ENCODE measurements at regions not wholly inside any gene's neighbourhood (a gene's known extent, or its start where the extent isn't known, plus 50 kb on each side); places are given as distances from the start of the nearest gene placed in this dataset.

DNA sequence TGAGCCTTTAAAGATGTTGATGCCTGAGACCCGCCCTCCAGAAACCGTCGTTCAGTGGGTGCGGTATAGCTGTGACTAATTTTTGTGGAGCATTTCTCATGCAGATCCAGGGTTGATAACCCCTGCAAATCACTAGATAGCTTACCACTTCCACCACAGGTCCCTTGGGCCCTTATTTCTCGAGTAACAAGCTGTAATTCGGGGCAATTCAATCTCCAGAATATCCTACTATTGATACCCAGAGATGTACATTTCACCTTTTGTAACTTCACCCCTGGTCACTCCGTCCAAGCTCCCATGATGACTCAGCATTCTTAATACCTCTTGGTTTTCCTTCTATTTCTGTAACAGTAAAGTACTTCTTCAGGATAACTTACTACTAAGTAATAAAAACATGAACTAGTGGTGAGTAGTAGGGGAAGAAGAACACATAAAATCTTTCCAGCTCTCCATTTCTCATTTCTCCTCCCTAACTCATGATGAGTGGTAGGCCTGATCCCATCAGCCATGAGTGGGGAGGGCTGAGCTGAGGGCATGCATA lies 71.9 kb upstream of the UBL3 start:
- ChIA-PET POLR2A (no interaction called here), CTCF (interaction anchor here (0.6 to 1.1 kb wide), 3 partner anchors 16 to 193 kb away, joined by 3 to 4 read pairs (median 3); no protein-coding TSS in a partner anchor)
- DNase-seq (ENCODE audit: low spot score), result no peak
- Mint-ChIP-seq H3K9me3 (peaks cover 9% of the 10 kb centered on the region), H3K27ac (no peak overlapping the region), H3K4me1 (peaks cover 18% of the 10 kb centered on the region), H3K27me3 (ENCODE audit: low read depth) (peaks cover 16% of the 10 kb centered on the region), H3K36me3 (no peaks in the 10 kb centered on the region), H3K4me3 (no peak overlapping the region)
- no peak for ATAC-seq
- TF ChIP-seq TEAD1 (CRISPR knock-in tag; IDR thresholded peaks at IDR 0.05), result no peak
- no peak for TF ChIP-seq ATF1 (CRISPR knock-in tag; IDR thresholded peaks at IDR 0.05)
- TF ChIP-seq, protein P1, sequence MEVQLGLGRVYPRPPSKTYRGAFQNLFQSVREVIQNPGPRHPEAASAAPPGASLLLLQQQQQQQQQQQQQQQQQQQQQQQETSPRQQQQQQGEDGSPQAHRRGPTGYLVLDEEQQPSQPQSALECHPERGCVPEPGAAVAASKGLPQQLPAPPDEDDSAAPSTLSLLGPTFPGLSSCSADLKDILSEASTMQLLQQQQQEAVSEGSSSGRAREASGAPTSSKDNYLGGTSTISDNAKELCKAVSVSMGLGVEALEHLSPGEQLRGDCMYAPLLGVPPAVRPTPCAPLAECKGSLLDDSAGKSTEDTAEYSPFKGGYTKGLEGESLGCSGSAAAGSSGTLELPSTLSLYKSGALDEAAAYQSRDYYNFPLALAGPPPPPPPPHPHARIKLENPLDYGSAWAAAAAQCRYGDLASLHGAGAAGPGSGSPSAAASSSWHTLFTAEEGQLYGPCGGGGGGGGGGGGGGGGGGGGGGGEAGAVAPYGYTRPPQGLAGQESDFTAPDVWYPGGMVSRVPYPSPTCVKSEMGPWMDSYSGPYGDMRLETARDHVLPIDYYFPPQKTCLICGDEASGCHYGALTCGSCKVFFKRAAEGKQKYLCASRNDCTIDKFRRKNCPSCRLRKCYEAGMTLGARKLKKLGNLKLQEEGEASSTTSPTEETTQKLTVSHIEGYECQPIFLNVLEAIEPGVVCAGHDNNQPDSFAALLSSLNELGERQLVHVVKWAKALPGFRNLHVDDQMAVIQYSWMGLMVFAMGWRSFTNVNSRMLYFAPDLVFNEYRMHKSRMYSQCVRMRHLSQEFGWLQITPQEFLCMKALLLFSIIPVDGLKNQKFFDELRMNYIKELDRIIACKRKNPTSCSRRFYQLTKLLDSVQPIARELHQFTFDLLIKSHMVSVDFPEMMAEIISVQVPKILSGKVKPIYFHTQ (CRISPR knock-in tag; IDR thresholded peaks at IDR 0.05), result no peak
- TF ChIP-seq ZNF396 (CRISPR knock-in tag; IDR thresholded peaks at IDR 0.05; ENCODE audit: borderline replicate concordance), result no peak
- no peak for TF ChIP-seq JUN (CRISPR knock-in tag; IDR thresholded peaks at IDR 0.05)
- no peak for TF ChIP-seq ZNF423 (CRISPR knock-in tag; IDR thresholded peaks at IDR 0.05)
- TF ChIP-seq CREB1 (CRISPR knock-in tag; IDR thresholded peaks at IDR 0.05), result no peak
- TF ChIP-seq SP1 (CRISPR knock-in tag; conservative IDR thresholded peaks at IDR 0.05), result no peak

DNA sequence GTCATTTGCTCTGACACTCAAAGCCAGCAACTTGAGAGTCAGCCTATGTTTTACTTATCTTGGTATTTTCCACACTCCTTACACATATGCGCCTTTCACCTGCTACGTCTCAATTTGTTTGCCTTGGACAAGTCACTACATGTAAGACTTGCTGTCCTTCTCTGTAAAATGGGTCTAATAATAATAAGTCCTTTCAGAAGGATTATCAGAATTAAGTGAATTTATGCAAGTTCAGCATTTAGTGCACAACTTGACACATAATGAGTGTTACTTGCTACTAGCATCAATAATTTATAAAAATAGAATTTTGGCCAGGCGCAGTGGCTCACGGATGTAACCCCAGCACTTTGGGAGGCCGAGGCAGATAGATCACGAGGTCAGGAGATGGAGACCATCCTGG lies 71.1 kb upstream of the UBL3 start:
- TF ChIP-seq, protein P2, sequence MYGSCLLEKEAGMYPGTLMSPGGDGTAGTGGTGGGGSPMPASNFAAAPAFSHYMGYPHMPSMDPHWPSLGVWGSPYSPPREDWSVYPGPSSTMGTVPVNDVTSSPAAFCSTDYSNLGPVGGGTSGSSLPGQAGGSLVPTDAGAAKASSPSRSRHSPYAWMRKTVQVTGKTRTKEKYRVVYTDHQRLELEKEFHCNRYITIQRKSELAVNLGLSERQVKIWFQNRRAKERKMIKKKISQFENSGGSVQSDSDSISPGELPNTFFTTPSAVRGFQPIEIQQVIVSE (CRISPR knock-in tag; IDR thresholded peaks at IDR 0.05; ENCODE audit: borderline replicate concordance), result no peak
- TF ChIP-seq, protein P3, sequence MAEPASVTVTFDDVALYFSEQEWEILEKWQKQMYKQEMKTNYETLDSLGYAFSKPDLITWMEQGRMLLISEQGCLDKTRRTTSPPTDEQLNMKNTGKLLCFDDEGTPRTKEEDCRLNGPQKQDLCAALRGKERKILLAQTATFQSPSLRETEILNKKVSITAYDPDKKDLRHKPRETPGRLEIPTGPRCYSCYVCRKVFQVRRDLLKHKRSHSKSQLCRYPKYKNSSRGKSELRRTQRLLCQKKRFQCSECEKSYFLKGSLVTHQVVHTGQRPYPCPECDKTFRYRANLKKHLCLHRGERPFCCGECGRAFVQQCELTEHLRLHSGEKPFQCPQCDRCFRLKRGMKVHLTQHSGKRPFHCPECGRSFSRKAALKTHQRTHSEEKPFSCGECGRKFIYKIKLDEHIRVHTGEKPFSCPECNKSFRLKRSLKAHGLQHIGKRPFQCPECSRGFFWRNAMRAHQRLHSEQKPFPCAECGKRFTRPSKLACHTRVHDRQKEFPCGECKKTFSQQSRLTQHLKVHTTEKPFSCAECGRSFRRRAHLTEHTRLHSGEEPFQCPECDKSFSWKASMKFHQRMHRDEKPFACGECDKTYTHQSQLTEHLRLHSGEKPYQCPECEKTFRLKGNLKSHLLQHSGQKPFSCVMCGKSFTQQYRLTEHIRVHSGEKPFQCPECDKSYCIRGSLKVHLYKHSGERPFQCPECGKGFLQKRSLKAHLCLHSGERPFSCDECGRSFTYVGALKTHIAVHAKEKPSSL (CRISPR knock-in tag; conservative IDR thresholded peaks at IDR 0.05), result no peak
- TF ChIP-seq, protein P4, sequence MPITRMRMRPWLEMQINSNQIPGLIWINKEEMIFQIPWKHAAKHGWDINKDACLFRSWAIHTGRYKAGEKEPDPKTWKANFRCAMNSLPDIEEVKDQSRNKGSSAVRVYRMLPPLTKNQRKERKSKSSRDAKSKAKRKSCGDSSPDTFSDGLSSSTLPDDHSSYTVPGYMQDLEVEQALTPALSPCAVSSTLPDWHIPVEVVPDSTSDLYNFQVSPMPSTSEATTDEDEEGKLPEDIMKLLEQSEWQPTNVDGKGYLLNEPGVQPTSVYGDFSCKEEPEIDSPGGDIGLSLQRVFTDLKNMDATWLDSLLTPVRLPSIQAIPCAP (CRISPR knock-in tag; IDR thresholded peaks at IDR 0.05), result no peak
- no peak for TF ChIP-seq HMGA2 (CRISPR knock-in tag; IDR thresholded peaks at IDR 0.05)
- TF ChIP-seq RORB (CRISPR knock-in tag; IDR thresholded peaks at IDR 0.05), result no peak
- TF ChIP-seq, protein P5, sequence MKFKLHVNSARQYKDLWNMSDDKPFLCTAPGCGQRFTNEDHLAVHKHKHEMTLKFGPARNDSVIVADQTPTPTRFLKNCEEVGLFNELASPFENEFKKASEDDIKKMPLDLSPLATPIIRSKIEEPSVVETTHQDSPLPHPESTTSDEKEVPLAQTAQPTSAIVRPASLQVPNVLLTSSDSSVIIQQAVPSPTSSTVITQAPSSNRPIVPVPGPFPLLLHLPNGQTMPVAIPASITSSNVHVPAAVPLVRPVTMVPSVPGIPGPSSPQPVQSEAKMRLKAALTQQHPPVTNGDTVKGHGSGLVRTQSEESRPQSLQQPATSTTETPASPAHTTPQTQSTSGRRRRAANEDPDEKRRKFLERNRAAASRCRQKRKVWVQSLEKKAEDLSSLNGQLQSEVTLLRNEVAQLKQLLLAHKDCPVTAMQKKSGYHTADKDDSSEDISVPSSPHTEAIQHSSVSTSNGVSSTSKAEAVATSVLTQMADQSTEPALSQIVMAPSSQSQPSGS (CRISPR knock-in tag; IDR thresholded peaks at IDR 0.05; ENCODE audit: borderline replicate concordance, low read depth), result no peak
- TF ChIP-seq TEAD4 (CRISPR knock-in tag; IDR thresholded peaks at IDR 0.05), result no peak
- no peak for TF ChIP-seq TP53 (CRISPR knock-in tag; IDR thresholded peaks at IDR 0.05)
- TF ChIP-seq, protein P6, sequence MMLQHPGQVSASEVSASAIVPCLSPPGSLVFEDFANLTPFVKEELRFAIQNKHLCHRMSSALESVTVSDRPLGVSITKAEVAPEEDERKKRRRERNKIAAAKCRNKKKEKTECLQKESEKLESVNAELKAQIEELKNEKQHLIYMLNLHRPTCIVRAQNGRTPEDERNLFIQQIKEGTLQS (CRISPR knock-in tag; conservative IDR thresholded peaks at IDR 0.05), result no peak
- TF ChIP-seq, protein P7, sequence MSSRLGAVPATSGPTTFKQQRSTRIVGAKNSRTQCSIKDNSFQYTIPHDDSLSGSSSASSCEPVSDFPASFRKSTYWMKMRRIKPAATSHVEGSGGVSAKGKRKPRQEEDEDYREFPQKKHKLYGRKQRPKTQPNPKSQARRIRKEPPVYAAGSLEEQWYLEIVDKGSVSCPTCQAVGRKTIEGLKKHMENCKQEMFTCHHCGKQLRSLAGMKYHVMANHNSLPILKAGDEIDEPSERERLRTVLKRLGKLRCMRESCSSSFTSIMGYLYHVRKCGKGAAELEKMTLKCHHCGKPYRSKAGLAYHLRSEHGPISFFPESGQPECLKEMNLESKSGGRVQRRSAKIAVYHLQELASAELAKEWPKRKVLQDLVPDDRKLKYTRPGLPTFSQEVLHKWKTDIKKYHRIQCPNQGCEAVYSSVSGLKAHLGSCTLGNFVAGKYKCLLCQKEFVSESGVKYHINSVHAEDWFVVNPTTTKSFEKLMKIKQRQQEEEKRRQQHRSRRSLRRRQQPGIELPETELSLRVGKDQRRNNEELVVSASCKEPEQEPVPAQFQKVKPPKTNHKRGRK (CRISPR knock-in tag; IDR thresholded peaks at IDR 0.05; ENCODE audit: borderline replicate concordance), result no peak
- TF ChIP-seq, protein P8, sequence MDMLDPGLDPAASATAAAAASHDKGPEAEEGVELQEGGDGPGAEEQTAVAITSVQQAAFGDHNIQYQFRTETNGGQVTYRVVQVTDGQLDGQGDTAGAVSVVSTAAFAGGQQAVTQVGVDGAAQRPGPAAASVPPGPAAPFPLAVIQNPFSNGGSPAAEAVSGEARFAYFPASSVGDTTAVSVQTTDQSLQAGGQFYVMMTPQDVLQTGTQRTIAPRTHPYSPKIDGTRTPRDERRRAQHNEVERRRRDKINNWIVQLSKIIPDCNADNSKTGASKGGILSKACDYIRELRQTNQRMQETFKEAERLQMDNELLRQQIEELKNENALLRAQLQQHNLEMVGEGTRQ (CRISPR knock-in tag; IDR thresholded peaks at IDR 0.05), result no peak
- no peak for TF ChIP-seq ZNF232 (CRISPR knock-in tag; IDR thresholded peaks at IDR 0.05)
- no peak for TF ChIP-seq PRRX2 (CRISPR knock-in tag; IDR thresholded peaks at IDR 0.05)
- H3K9me3 Mint-ChIP-seq, result peaks cover 9% of the 10 kb centered on the region
- DNase-seq (ENCODE audit: low spot score) (no peak), ATAC-seq (no peak)
- H3K36me3 Mint-ChIP-seq, result no peaks in the 10 kb centered on the region
- H3K27ac Mint-ChIP-seq, result no peak overlapping the region
- H3K4me3 Mint-ChIP-seq, result no peak overlapping the region
- POLR2A ChIA-PET, result no interaction called here
- H3K4me1 Mint-ChIP-seq, result peaks cover 18% of the 10 kb centered on the region
- H3K27me3 Mint-ChIP-seq (ENCODE audit: low read depth), result peaks cover 16% of the 10 kb centered on the region
- CTCF ChIA-PET, result interaction anchor here (0.6 to 1.1 kb wide), 3 partner anchors 15 to 193 kb away, joined by 3 to 4 read pairs (median 3); no protein-coding TSS in a partner anchor
